GM18502 (cell line): ENCODE measurements at regions not wholly inside any gene's neighbourhood (a gene's known extent, or its start where the extent isn't known, plus 50 kb on each side); places are given as distances from the start of the nearest gene placed in this dataset.
"Not testable (repeated sequence)": the region's sequence is repeated elsewhere in the genome, so short reads cannot be mapped to it uniquely, and the experiment has no call there.

Source experiments
- ATAC-seq: cut with Tn5 transposase; IDR thresholded peaks from one replicate; pipeline ENCODE4 v1.9.1; 2021; ENCODE audit warnings: mild to moderate bottlenecking; ENCODE audit not compliant: unreplicated experiment, poor library complexity

GRCh38 chr6:84910906-84911607 is 146.7 kb upstream of the TBX18 start:
- ATAC-seq = no peak

DNA sequence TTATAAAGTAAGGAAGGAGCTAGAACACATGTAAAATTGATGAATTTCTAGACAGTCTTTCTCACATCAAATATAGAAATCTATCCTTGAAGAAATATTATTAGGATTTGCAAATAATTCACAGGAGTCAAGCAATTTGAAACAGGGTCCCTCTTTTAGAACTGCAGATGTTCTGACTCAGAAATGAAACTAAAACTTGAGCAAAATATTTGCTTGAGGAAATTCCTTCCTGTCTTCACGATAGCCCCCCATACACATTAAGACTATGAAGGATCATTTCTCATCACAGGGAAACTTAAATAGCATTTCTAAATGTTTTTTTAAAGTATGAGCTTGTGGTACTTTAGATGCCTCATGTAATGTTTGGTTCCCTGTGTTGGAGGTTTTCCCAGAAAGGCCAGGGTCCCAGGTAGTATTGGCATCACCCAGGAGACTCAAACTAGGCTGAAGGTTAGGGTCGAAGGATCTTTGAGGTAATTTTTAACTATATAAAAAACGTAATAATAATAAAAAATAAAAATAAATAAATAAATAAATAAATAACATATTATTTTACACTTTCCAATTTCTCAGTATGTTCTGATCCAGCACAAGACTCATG is 144.0 kb upstream of the TBX18 start:
- ATAC-seq = no peak

GRCh38 chr6:84906514-84906913 is 142.1 kb upstream of the TBX18 start:
- ATAC-seq = no peak

DNA sequence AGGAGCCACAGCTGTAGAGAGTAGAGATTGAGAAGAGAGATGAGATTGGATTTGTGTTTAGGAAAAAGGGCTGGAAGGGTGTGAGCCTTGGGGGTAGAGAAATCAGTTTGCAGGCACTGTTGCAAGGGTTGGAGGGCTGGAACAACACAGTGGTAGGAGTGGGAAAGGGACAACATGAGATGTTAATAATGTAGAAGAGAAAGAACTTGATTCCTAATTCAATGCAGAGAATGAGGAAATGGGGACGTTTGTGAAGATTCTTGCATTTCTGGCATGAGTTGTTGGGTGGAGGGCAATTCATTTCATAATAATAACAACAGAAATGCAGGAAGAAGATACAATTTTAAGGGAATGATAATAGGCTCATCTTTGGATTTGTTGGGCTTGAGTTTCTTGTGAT is 141.4 kb upstream of the TBX18 start:
- ATAC-seq = no peak

DNA sequence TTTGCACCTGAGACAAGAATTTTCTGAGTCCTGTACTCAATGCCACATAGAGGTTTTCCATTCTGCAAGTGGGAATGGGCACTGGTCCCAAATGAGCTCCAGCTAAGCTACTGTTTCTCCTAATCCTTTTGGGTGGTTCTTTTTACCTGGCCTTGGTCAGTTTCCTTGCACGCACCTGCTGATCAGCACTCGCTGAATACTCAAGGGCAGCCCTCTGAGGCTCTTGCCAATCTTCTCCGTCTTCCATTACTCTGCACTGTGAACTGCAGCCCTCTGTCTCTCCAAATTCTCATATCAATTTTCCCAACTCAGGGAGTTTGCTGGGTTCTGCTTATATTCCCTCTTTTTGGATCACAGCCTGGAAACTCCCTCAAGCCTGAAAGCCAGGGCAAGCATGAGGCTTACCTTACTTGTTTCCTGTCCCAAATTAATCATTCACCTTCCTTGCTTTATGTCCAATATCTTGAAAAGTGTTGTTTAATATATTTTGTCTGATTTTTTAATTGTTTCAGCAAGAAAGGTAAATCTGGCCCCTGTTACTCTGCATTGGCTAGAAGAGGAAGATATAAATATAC is 138.0 kb upstream of the TBX18 start:
- no peak for ATAC-seq

DNA sequence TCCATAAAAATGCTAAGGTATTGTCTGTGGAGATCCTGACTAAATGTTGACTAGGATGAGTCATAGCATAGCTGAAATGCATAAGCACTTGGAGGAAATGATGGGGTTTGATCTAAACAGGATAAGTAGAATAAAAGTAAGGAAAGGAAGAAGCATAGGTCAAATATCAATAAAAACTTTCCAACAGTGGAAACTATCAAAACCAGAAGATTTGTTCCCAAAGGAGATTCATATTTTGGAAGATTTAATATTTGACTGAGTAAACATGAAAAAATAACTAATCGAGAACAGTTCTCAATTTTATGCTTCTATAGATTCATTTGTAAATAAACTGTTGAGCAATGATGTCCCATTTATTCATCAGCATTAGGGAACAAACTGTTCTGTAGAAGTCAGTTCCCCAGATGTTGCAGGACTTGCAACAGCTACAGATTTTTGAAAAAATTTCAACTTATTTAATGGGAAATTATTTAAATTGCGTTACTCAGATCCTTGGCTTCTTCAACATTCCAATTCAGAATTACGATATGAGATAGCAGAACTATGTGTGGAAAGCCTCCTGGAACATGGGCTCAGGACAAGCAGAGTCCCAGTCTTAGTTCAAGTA is 133.7 kb upstream of the TBX18 start:
- ATAC-seq = no peak

GRCh38 chr6:84897011-84897410 is 132.6 kb upstream of the TBX18 start:
- no peak for ATAC-seq

DNA sequence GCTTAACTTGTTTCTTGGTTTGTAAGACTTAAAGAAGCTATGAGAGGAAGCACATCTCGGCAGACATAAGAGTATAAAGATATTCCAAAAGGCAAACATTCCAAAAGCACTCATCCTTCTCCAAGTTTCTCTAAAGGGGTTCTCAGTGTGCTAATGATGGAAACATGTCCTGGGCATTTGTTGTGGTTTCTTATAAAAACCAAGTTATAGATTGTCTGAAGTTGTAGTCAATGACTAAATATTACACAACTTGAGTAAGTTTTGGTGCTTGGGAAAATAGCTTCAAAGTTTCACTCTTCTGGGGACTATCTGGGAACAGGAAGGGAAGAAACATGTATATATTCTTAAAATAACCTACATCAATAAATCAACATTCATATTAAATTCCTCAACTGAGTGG is 128.3 kb upstream of the TBX18 start:
- no peak for ATAC-seq

GRCh38 chr6:84882768-84883766 is 118.7 kb upstream of the TBX18 start:
- no peak for ATAC-seq

- not testable (repeated sequence) for ATAC-seq
These were observed 115.0 kb upstream of the TBX18 start for GRCh38 chr6:84879385-84879784.

GRCh38 chr6:84877515-84878210 is 113.3 kb upstream of the TBX18 start:
- no peak for ATAC-seq

- ATAC-seq = no peak
These were observed 112.5 kb upstream of the TBX18 start for GRCh38 chr6:84876723-84877514.

DNA sequence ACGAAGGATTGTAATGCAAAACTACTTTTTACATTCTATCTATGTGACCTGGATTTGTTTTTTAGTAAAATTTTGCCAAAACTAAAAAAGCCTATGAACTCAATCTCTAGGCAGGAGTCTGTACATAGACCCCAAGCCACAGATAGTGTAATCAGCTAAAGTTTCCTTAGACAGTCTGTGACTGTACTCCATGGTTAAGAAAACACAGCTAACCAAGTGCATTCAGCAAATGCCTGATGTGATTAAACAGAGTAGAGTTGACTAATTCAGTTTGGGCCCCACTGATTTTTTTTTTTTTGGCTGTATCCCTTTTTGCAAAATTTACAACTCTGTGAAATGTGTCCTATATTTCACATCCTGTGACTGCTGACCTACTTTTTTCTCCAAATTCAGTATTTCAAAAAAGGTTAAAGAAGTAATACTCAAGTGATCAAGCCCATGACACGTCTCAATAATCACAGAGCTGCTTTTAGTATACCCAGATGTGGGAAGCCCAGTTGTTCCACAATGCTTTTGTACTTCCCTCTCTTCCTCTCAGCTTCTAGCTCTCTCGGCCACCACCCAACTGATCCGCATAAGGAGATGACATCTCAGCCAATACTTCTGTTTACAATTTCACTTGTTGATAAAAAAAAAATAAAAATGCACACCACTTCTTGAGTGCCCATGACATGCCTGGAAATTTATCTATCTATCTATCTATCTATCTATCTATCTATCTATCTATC is 108.8 kb upstream of the TBX18 start:
- no peak for ATAC-seq

GRCh38 chr6:84871925-84872324 is 107.5 kb upstream of the TBX18 start:
- no peak for ATAC-seq

DNA sequence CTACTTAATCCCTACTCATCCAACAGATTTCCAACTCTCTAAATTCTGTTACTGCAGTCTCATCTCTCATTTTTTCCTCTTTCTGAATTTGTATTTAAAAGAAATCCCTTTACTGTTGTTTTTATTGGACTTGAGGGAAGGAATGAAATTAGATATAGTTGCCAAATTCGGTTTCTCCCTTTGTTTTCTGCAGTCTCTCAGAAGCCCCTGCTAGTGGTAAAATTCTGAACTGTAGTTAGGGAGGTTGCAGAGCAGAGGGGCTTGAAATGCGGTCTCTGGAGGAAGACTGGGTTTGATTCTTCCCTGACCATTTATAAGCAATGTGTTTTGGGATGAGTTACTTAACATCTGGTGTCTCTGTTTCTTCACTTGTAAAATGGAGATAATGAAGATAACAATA is 106.3 kb upstream of the TBX18 start:
- ATAC-seq = no peak

GRCh38 chr6:84868149-84868548 is 103.8 kb upstream of the TBX18 start:
- no peak for ATAC-seq

DNA sequence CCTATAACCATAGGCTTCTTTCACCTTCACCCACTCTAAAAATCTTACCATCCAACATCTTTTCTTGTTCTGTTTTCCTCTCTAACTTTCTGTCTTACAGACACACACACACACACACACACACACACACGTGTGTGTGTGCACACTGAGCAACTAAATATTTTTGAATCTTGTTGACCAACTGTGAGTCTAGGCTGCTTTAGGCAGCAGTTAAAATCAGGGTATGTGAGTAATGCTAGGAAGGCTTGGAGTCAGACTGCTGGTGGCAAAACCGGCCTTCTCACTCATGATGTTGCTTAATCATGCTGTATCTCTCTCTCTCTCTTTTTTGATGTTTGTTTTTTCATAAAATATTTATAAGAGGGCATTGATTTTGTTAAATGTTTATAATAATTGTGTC is 103.1 kb upstream of the TBX18 start:
- ATAC-seq = no peak

GRCh38 chr6:84866715-84867114 is 102.3 kb upstream of the TBX18 start:
- ATAC-seq = no peak
